HG03571 (cell line): ENCODE measurements at regions not wholly inside any gene's neighbourhood (a gene's known extent, or its start where the extent isn't known, plus 50 kb on each side); places are given as distances from the start of the nearest gene placed in this dataset.
A peak's percentile ranks its signal among the peaks of the same experiment; 100 is the strongest.

Source experiments
- ATAC-seq: cut with Tn5 transposase; IDR thresholded peaks from one replicate; pipeline ENCODE4 v1.9.1; 2021; ENCODE audit not compliant: unreplicated experiment

DNA sequence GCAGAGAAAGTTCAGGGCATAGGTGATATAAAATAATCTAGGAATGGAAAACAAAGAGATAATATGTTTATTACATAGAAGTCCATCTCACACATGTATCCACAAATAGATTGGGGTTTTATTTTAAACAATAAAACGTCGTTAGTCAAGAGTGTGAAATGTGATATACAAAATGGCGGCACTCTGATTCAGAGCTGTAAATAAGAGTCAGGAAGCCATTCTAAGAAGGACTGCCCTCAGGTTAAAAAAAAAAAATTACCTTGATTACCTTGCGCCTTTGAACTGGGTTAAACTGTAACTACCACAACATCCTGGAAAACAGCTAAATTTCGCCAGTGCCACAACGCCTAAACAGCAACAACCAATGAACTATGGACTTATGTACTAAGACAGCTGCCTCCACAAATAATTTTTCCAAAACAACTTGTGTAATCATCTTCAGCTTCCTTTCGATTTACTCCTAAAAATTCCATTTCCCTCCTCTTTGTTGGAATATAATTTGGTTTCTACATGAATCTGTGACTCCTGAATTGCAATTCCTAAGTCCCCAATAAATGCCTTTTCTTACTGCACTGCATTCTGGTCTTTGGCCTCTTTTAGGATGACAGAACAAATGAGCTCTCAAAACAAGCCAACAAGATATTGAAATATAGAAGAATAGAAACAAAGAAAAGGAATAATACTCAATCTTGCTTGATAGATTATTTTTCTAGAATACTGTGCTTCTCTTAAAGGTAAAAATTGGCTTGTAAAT is 1019.5 kb upstream of the MAP3K7 start:
- no peak for ATAC-seq

DNA sequence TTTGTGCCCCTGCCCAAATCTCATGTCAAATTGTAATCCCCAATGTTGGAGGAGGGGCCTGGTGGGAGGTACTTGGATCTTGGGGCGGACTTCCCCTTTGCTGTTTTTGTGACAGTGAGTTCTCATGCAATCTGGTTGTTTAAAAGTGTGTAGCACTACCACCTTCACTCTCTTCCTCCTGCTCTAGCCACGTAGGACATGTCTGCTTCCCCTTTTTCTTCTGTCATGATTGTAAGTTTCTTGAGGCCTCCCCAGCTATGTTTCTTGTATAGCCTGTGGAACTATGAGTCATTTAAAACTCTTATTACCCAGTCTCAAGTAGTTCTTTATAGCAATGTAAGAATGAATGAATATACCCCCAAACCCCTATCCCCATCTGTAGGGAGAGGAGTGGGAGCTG is 1013.7 kb upstream of the MAP3K7 start:
- ATAC-seq: no peak

DNA sequence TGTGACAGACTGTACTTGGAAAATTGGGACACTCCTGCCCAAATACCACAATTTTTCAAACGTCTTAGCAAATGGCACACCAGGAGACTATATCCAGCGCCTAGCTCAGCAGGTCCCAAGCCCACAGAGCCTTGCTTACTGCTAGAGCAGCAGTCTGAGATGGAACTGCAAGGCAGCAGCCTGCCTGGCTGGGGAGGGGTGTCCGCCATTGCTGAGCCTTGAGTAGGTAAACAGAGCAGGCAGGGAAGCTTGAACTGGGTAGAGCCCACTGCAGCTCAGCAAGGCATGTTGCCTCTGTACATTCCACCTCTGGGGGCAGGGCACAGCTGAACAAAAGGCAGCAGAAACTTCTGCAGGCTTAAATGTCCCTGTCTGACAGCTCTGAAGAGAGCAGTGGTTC is 1003.3 kb upstream of the MAP3K7 start:
- ATAC-seq: no peak

DNA sequence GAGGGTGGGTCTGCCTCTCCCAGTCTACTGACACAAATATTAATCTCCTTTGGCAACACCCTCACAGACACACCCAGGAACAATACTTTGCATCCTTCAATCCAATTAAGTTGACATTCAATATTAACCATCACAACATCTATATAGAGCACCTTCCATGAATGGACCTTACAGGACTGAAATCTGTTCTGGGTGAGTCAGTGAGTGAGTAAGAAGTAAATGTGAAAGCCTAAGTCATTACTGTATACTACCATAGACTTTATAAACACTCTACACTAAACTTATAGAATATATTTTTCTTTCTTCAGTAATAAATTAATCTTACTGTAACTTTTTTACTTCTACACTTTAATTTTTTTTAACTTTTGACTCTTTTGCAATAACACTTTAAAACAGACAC is 993.8 kb upstream of the MAP3K7 start:
- no peak for ATAC-seq

DNA sequence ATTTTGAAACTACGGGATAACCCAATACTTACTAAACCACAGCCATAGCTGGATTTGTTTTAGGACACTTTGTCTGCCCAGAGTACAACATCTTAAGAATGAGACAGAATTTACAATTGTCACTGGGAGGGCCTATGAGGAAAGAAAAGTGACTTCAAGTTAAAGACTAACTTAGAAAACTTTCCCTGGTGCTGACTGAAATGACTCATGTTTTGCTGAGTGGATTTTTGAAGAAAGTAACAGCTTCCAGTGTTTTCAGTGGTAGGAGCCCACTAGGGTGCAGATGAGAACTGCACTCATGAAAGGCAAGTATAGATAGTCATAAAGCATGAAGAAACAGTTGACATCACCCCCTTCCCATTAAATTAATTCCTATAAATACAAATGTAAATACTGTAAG is 988.2 kb upstream of the MAP3K7 start:
- ATAC-seq: peak; percentile 85

DNA sequence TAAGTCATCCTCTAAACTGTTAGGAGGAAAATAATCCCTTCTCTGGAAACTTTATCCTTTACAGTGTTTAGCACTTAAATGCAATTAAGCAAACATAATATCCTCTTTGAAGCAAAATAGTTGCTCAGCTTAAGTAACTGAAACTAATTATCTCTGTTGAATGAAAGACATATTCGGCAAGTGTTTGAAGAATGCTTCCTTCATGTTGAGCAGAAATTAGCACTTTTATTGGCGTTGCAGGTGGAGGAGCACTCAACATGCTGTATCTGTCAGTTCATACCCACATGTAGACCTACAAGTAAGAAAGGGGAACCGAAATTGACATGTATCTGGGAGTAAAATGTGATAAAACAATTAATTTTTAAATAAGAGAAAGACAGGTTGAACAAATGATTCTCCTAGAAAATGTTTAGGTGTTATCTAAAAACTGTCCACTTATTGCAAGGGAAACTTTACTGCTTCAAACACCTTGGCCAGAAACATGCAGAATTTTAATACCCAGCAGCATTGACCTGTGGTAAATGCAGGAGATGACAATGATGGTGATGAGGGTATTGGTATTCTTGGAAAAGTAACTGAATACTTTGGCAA is 987.0 kb upstream of the MAP3K7 start:
- no peak for ATAC-seq

DNA sequence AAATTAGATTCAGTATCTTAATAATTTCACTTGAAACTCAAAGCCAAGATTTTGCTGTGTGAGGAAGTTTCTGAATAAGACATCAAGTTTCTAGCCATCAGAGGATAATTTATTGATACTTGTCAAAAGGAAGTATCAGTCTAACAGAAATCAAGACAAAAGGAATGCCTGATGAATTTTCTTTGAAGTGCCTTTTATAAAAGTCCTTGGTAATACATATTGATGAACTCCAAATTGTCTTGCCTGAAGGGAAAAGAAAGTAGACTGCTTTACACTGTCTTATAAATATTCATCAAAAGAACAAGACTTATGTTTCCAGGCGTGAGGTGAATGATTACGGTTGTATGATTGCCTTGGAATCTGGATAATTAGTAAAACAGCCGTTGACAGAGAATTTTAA is 986.0 kb upstream of the MAP3K7 start:
- ATAC-seq: no peak

DNA sequence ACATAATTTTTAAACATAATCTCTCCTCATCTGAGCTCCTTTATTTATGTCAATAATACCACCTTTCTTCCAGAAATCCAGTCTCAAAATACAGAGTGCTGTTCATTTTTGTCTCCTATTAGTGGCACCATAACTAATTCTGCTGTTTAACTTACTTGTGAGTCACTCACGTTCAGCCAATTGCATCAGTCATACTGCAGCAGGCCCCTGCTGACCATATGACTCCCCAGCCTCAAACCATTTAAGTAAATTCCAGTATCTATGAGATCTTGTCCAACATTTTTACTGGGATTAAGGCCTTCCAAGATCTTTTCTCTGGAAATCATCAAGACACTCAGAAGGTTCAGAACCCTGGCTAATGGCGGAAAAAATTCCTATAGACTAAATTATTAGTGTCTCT is 982.2 kb upstream of the MAP3K7 start:
- no peak for ATAC-seq

DNA sequence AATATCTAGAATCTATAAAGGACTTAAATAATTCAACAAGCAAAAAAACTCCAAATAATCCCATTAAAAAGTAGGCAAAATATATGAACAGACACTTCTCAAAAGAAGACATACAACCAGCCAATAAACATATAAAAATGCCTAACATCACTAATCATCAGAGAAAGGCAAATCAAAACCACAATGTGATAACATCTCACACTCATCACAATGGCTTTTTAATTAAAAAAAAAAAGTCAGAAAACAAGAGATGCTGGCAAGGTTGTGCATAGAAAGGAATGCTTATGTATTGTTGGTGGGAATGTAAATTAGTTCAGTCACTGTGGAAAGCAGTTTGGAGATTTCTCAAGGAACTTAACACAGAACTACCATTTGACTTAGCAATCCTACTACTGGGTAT is 979.6 kb upstream of the MAP3K7 start:
- no peak for ATAC-seq

DNA sequence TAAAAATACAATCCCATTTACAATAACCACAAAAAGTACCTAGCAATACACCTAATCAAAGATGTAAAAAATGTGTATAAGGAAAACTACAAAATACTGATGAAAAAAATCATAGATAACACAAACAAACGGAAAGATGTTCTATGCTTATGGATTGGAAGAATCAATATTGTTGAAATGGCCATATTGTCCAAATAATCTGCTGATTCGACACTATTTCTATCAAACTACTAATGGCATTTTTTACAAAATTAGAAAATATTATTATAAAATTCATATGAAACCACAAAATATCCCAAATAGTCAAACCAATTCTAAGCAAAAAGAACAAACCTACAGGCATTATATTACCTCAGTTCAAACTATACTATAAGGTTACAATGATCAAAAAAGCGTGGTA is 978.3 kb upstream of the MAP3K7 start:
- no peak for ATAC-seq

DNA sequence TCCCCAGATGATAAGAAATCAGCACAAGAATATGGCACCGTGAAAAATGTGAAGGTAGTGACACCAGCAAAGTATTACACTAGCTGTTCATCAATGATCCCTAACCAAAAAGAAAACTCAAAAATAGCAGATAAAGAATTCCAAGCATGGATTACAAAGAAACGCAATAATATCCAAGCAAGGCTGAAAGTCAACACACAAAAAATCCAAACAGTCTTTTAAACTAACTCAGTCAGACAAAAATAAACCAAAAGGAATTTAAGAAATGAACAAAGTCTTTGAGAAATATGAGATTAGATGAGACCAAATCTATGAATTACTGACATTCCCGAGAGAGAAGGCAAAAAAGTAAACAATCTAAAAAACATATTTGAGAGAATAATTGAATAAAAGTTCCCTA is 976.1 kb upstream of the MAP3K7 start:
- ATAC-seq: no peak

DNA sequence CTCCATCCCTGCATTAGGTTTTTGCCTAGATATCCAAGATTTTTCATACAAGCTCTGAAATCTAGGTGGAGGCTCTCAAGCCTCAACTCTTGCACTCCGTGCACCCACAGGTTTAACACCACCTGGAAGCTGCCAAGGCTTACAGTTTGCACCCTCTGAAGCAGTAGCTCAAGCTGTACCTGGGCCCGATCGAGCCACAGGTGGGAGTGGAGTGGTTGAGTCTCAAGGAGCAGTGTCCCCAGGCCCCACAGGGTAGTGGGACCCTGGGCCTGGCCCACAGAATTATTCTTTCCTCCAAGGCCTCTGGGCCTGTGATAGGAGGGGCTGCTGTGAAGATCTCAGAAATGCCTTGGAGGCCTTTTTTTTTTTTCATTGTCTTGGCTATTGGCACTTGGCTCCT is 973.5 kb upstream of the MAP3K7 start:
- no peak for ATAC-seq

DNA sequence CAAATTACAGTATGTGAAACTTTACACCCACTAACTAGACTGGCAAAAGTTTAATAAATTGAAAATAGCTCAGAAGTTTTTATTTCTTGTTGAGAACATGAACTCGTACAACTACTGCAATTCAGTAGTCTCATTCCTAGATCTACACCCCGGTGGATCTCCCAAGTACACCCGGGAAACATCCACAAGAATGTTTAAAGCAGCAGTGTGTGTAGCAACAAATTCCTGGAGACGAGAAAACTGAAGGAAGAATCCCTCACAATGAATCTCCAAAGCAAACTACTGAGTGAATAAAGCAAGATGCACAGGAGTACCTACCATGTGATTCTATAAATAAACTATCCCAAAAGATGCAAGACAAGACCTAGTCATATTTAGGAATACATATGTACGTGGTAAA is 954.0 kb upstream of the MAP3K7 start:
- ATAC-seq: no peak

DNA sequence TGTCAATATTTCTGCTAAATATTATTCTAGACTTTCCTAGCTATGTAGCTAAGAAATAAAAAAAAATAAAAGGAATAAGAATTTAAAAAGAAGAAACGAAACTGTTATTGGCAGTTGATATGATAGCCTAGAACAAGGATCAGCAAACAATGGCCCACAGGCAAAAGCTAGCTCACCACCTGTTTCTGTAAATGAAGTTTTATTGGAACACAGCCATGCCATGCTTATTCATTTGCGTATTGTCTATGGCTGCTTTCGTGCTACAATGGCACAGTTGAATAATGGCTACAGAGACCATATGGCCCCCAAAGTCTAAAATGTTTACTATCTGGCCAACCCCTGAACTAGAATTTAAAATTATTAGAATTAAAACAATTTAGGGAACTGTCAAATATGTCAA is 952.6 kb upstream of the MAP3K7 start:
- no peak for ATAC-seq

DNA sequence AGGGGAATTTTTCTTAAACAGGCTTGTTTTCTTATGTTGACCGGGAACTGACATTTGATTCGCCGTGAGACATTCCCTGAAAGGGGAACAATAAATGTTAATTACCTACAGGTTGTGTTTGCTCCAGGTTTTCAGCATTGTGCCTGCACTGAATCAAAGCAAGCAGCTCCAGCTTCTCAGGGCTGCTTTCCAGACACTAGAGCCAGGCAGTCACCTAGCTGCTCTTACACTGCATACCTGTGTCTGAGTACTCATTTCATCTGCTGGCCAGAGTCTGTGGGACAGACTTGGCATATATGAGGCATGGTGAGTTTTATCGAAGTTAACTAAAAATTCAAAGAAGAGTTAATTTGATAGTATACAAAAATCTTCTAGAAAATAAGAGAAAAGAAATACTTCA is 951.8 kb upstream of the MAP3K7 start:
- no peak for ATAC-seq

DNA sequence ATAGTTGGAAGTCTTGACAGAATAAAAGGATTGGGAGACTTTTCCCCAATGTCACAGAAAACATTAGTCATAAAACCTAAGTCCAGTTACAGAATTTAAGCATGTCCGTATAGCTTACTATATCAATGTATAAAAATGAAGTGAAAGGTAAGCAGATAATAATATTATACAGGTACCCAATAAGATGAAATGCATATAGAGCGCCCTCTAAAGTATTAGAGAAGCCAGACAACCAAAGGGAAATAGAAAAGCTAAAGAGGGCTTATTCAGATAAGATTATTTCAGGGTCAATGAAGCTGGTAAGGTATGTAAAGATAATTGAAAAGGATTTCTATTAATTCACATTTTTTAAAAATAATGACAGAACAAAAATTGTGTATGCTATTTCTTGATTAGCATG is 947.7 kb upstream of the MAP3K7 start:
- ATAC-seq: no peak

DNA sequence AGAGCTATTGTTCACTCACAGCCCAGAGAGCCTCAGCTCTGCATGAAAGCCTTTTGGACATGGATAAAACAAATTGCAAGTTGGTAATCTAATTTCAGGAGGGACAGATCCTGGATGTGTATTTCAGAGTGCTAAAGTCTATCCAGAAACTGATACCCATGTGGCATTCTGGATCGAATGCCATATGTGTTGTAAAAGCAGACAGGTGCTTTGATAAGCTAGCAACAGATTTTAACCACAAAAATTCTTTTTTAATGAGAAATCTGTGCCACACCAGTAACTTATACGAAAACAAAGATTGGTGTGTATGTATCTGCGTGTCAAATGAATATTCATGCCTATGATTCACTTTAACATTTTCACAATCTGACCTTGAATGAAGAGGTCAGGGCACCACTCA is 936.6 kb upstream of the MAP3K7 start:
- no peak for ATAC-seq

DNA sequence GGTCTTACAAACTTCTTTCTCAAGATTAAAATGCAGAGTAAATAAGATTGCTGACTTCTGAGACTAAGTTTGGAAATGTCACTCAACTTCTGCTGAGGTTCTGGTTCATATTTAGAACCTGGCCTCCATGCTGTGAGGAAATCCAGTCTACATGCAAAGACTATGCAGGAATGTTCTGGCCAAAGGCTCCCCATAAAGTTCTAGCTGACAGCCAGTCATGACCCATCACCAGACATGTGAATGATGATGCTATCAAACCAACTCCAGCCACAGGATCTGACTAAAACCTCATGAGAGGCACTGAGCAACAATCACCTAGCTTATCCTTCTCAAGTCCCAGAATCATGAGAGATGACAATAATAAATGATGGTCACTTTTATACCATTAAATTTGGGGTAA is 935.1 kb upstream of the MAP3K7 start:
- no peak for ATAC-seq

DNA sequence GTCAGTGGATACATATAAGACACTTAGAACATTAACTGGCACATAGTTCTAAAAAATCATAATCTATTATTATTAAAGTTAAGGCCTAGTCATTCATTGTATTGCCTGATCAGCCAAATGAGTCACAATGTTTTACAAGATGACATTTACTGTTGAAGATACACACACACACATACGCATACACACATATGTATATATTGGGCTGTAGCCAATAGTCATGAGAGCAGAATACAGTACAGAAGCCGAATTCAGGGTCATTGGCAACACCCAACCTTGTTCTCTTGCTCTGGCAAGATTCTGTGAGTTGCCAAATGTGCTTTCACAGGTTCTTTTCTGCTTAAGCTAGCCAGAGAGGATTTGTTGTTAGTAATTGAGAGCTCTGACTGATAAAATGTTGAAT is 922.8 kb upstream of the MAP3K7 start:
- no peak for ATAC-seq

DNA sequence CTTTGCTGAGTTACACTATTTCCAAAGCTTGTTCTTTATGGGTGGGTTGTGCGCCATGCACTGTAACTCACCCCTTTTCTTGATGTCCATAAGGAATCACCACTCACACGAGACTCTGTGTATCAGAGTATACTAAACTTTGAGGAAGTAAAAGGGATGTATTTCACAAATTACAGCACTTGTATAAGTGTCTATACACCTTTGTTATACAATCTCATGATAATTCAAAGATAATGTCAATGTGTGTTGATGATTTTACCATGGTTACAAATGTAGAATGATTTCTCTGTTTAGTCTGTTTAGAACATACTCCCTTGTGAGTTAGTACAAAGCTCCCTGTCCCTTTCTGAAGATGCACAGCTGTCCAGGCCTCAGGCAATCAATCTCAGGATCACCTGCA is 922.2 kb upstream of the MAP3K7 start:
- no peak for ATAC-seq

DNA sequence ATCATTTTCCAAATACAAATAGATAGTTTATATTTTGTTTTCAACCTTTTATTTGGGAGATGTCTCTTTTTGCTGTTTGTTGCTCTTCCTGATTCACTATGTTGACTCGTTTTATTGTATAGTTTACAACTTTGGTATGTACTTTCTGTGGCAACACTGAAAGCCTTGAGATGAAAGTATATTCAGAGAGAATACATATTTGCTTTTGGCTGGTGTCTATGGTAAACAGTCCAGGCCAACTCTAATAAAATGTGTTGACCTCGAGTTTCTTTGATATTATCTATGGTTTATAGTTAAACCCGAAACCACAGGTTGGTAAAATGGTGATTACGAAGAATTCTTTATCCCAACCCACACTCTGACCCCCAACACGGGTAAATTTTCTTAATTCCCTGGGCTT is 919.6 kb upstream of the MAP3K7 start:
- ATAC-seq: no peak

DNA sequence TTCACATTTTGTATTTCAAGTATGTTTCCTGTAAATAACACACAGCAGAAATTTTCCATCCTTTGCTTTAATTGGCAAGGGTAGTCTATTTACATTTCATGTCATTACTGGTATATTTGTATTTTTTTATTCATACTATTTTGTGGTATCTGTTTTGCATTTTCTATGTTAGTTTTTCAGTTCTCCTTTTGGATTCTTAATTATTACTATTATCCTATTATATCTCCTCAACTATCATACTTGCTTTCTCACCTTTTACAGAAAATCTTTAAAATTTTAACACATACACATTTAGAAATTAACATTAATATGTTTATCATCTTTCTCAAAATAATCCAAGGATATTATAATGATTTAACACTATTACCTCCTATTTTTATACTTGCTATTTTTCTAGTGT is 918.3 kb upstream of the MAP3K7 start:
- ATAC-seq: no peak

DNA sequence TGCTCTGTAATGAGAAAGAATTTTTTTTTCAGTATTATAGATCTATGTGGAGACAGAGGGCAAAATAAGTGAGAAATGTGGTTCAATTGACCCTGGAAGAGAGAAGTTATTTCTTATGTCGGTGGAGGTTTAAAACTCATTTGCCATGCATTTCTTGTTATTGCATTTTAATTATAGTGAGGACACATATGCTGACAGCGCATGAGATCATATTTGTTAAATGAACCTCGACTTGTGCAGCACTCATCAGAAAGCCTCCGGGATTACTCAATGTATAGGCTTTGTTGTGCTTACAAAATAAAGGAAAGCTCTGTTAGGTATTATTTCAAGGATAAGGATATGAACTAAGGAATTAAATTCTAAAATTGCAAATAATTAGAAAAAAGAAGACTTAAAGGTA is 915.1 kb upstream of the MAP3K7 start:
- no peak for ATAC-seq
